OCI-LY1 (cell line): ENCODE measurements at regions not wholly inside any gene's neighbourhood (a gene's known extent, or its start where the extent isn't known, plus 50 kb on each side); places are given as distances from the start of the nearest gene placed in this dataset.

ENCODE experiments used
- H2AFZ ChIP-seq: fragments of 200-600 bp; sonication (generic), shearing (Covaris generic); 2 replicates; pipeline ENCODE4 v1.6.0; 2014; ENCODE audit warnings: antibody characterized with exemption, mild to moderate bottlenecking, low read length
- H3F3A ChIP-seq: fragments of 200-600 bp; sonication (generic), shearing (Covaris generic); 2 replicates; pipeline ENCODE4 v1.6.0; 2014; ENCODE audit warnings: mild to moderate bottlenecking, antibody characterized with exemption, low read length, moderate library complexity; ENCODE audit not compliant: insufficient read depth
- H3K27ac ChIP-seq: fragments of 200-600 bp; sonication (generic); 2 replicates; pipeline ENCODE4 v1.5.1; 2014; ENCODE audit warnings: low read length, mixed run types, mild to moderate bottlenecking, low read depth; ENCODE audit not compliant: poor library complexity, severe bottlenecking
- H3K27me3 ChIP-seq: fragments of 200-600 bp; sonication (generic); 2 replicates; pipeline ENCODE4 v1.6.0; 2014; ENCODE audit warnings: antibody characterized with exemption, mild to moderate bottlenecking, low read length, moderate library complexity; ENCODE audit not compliant: insufficient read depth
- H3K36me3 ChIP-seq: fragments of 200-600 bp; sonication (generic); 2 replicates; pipeline ENCODE4 v1.6.1; 2014; ENCODE audit warnings: mild to moderate bottlenecking, antibody characterized with exemption, low read length, moderate library complexity, mixed read lengths; ENCODE audit not compliant: insufficient read depth
- H3K4me1 ChIP-seq: fragments of 200-600 bp; sonication (generic); 2 replicates; pipeline ENCODE4 v1.5.1; 2014; ENCODE audit warnings: mild to moderate bottlenecking, low read length, moderate library complexity; ENCODE audit not compliant: insufficient read depth, severe bottlenecking
- H3K4me2 ChIP-seq: fragments of 200-600 bp; sonication (generic), shearing (Covaris generic); 2 replicates; pipeline ENCODE4 v1.6.1; 2014; ENCODE audit warnings: low read length
- H3K4me3 ChIP-seq: fragments of 200-600 bp; sonication (generic); 2 replicates; pipeline ENCODE4 v1.5.1; 2014; ENCODE audit warnings: low read length, low read depth, mild to moderate bottlenecking, mixed read lengths; ENCODE audit not compliant: poor library complexity, severe bottlenecking
- H3K79me2 ChIP-seq: fragments of 200-600 bp; shearing (Covaris generic); 2 replicates; pipeline ENCODE4 v1.6.1; 2016; ENCODE audit warnings: mixed run types, low read length, mixed read lengths; ENCODE audit not compliant: insufficient read depth
- H3K9ac ChIP-seq: fragments of 200-600 bp; sonication (generic), shearing (Covaris generic); 2 replicates; pipeline ENCODE4 v1.6.1; 2014; ENCODE audit warnings: mild to moderate bottlenecking, low read length, mixed read lengths
- H3K9me2 ChIP-seq: fragments of 200-600 bp; sonication (generic), shearing (Covaris generic); 2 replicates; pipeline ENCODE4 v1.6.1; 2014; ENCODE audit warnings: low read depth, mild to moderate bottlenecking, low read length, mixed read lengths
- H3K9me3 ChIP-seq: fragments of 200-600 bp; shearing (Covaris generic); 2 replicates; pipeline ENCODE4 v1.6.1; 2014; ENCODE audit warnings: low read length, mixed read lengths
- H4K20me1 ChIP-seq: fragments of 200-600 bp; sonication (generic), shearing (Covaris generic); 2 replicates; pipeline ENCODE4 v1.6.0; 2016; ENCODE audit warnings: mild to moderate bottlenecking, low read length; ENCODE audit not compliant: insufficient read depth
- CTCF ChIP-seq: fragments of 200-600 bp; sonication (generic), shearing (Covaris generic); IDR thresholded peaks from 2 replicates; pipeline ENCODE4 v1.5.1; 2017; ENCODE audit warnings: mild to moderate bottlenecking, antibody characterized with exemption, low read length, moderate library complexity, mixed read lengths
- EZH2 ChIP-seq: fragments of 200-600 bp; sonication (generic), shearing (Covaris generic); IDR thresholded peaks from 2 replicates; pipeline ENCODE4 v1.8.0; 2017; ENCODE audit warnings: borderline replicate concordance, mixed run types, mild to moderate bottlenecking, antibody characterized with exemption, low read length, moderate library complexity, mixed read lengths

- Histone ChIP-seq H3F3A (no peaks in the 10 kb centered on the region), H2AFZ (no peak overlapping the region), H4K20me1 (no peaks in the 10 kb centered on the region), H3K4me1 (no peaks in the 10 kb centered on the region), H3K79me2 (no peaks in the 10 kb centered on the region), H3K36me3 (no peaks in the 10 kb centered on the region), H3K9me3 (no peaks in the 10 kb centered on the region), H3K4me3 (no peak overlapping the region), H3K27me3 (no peaks in the 10 kb centered on the region), H3K9ac (no peak overlapping the region), H3K9me2 (no peaks in the 10 kb centered on the region), H3K27ac (no peak overlapping the region), H3K4me2 (no peak overlapping the region)
- no peak for TF ChIP-seq EZH2
Observed at GRCh38 chr3:59531994-59532393, 482.2 kb upstream of the CFAP20DC start.

GRCh38 chr3:59531066-59531745 is 481.4 kb upstream of the CFAP20DC start:
- Histone ChIP-seq H3K9me2 (no peaks in the 10 kb centered on the region), H3K36me3 (no peaks in the 10 kb centered on the region), H3K4me1 (no peaks in the 10 kb centered on the region), H2AFZ (no peak overlapping the region), H3K4me3 (no peak overlapping the region), H3K27ac (no peak overlapping the region), H3K9ac (no peak overlapping the region), H3K27me3 (no peaks in the 10 kb centered on the region), H4K20me1 (no peaks in the 10 kb centered on the region), H3F3A (no peaks in the 10 kb centered on the region), H3K9me3 (no peaks in the 10 kb centered on the region), H3K4me2 (no peak overlapping the region), H3K79me2 (no peaks in the 10 kb centered on the region)
- TF ChIP-seq EZH2 = no peak
- TF ChIP-seq CTCF = no peak

- Histone ChIP-seq H3K27me3 (no peaks in the 10 kb centered on the region), H2AFZ (no peak overlapping the region), H3K4me1 (no peaks in the 10 kb centered on the region), H3K27ac (no peak overlapping the region), H3K9ac (no peak overlapping the region), H4K20me1 (no peaks in the 10 kb centered on the region), H3K4me3 (no peak overlapping the region), H3K79me2 (no peaks in the 10 kb centered on the region), H3K36me3 (no peaks in the 10 kb centered on the region), H3K9me2 (no peaks in the 10 kb centered on the region), H3K9me3 (no peaks in the 10 kb centered on the region), H3K4me2 (no peak overlapping the region), H3F3A (no peaks in the 10 kb centered on the region)
- TF ChIP-seq EZH2 = no peak
- TF ChIP-seq CTCF = no peak
Observed at GRCh38 chr3:59528251-59528650, 478.4 kb upstream of the CFAP20DC start.

- no peaks in the 10 kb centered on the region for H3K9me3 ChIP-seq
- H3K9ac ChIP-seq = no peak overlapping the region
- no peak overlapping the region for H3K27ac ChIP-seq
- no peaks in the 10 kb centered on the region for H3F3A ChIP-seq
- TF ChIP-seq CTCF = no peak
- TF ChIP-seq EZH2 = no peak
- H3K4me1 ChIP-seq = no peaks in the 10 kb centered on the region
- H3K9me2 ChIP-seq = no peaks in the 10 kb centered on the region
- H3K4me3 ChIP-seq = no peak overlapping the region
- no peaks in the 10 kb centered on the region for H3K79me2 ChIP-seq
- H3K4me2 ChIP-seq = no peak overlapping the region
- no peaks in the 10 kb centered on the region for H3K27me3 ChIP-seq
- H3K36me3 ChIP-seq = no peaks in the 10 kb centered on the region
- H2AFZ ChIP-seq = no peak overlapping the region
- no peaks in the 10 kb centered on the region for H4K20me1 ChIP-seq
Observed at GRCh38 chr3:59527493-59527892, 477.7 kb upstream of the CFAP20DC start.
